Liver (tissue), 8 donors: ENCODE measurements at regions not wholly inside any gene's neighbourhood (a gene's known extent, or its start where the extent isn't known, plus 50 kb on each side); places are given as distances from the start of the nearest gene placed in this dataset.

ENCODE experiments used
- DNase-seq: peaks from one replicate; pipeline ENCODE4 v3.0.0-alpha.2; 2017; ENCODE audit warnings: low spot score
- H3K27ac ChIP-seq, 2 donors: one replicate each; pipeline ENCODE4 v1.7.0; 2013; ENCODE audit warnings: inconsistent platforms in 2 of 2, low read length in 2 of 2, control low read depth in 1 of 2, low read depth in 1 of 2, mild to moderate bottlenecking in 1 of 2
- H3K27me3 ChIP-seq, 4 donors: one replicate each; pipeline versions ENCODE4 v1.6.1 to v1.7.0; 2013; ENCODE audit warnings: low read length in 3 of 4, inconsistent platforms in 1 of 4, mild to moderate bottlenecking in 1 of 4, moderate library complexity in 1 of 4; ENCODE audit not compliant: control insufficient read depth in 4 of 4, insufficient read depth in 4 of 4
- H3K36me3 ChIP-seq, 4 donors: one replicate each; pipeline versions ENCODE4 v1.6.1 to v1.7.0; 2013; ENCODE audit warnings: low read length in 3 of 4, mild to moderate bottlenecking in 3 of 4, low read depth in 1 of 4, moderate library complexity in 1 of 4; ENCODE audit not compliant: control insufficient read depth in 4 of 4, insufficient read depth in 3 of 4
- H3K4me1 ChIP-seq, 4 donors: one replicate each; pipeline versions ENCODE4 v1.6.1 to v1.7.0; 2013; ENCODE audit warnings: low read length in 3 of 4, mild to moderate bottlenecking in 3 of 4, moderate library complexity in 1 of 4; ENCODE audit not compliant: control insufficient read depth in 4 of 4, insufficient read depth in 4 of 4
- H3K4me3 ChIP-seq, 3 donors: one replicate each; pipeline versions ENCODE4 v1.6.1 to v1.7.0; 2013; ENCODE audit warnings: low read length in 3 of 3, control low read depth in 1 of 3, low read depth in 1 of 3, mild to moderate bottlenecking in 1 of 3
- H3K9ac ChIP-seq, 2 donors: one replicate each; pipeline ENCODE4 v1.7.0; 2013; ENCODE audit warnings: low read length in 2 of 2, mild to moderate bottlenecking in 2 of 2, moderate library complexity in 2 of 2, control low read depth in 1 of 2, low read depth in 1 of 2
- H3K9me3 ChIP-seq, 4 donors: one replicate each; pipeline versions ENCODE4 v1.6.1 to v1.7.0; 2013; ENCODE audit warnings: low read length in 3 of 4; ENCODE audit not compliant: control insufficient read depth in 4 of 4
- CTCF ChIP-seq: fragments of 150-350 bp; IDR thresholded peaks from 2 replicates; pipeline ENCODE4 v1.5.1; 2017; ENCODE audit warnings: improper control_type of control experiment, low read depth, low read length; ENCODE audit not compliant: missing input control
- GABPA ChIP-seq, 2 donors: IDR thresholded peaks in 1 of 2; conservative IDR thresholded peaks in 1 of 2; 2 replicates each; pipeline ENCODE4 v1.6.1; 2016; ENCODE audit warnings: antibody characterized with exemption in 2 of 2, mild to moderate bottlenecking in 1 of 2, moderate library complexity in 1 of 2
- HNF4G ChIP-seq: IDR thresholded peaks from 2 replicates; pipeline ENCODE4 v1.6.1; 2016; ENCODE audit warnings: antibody characterized with exemption
- JUND ChIP-seq, 2 donors: IDR thresholded peaks; 2 replicates each; pipeline ENCODE4 v1.6.1; 2016; ENCODE audit warnings: antibody characterized with exemption in 2 of 2
- MAX ChIP-seq: IDR thresholded peaks from 2 replicates; pipeline ENCODE4 v1.6.1; 2016; ENCODE audit warnings: antibody characterized with exemption
- RAD21 ChIP-seq, 2 donors: IDR thresholded peaks; 2 replicates each; pipeline ENCODE4 v1.6.1; 2016; ENCODE audit warnings: antibody characterized with exemption in 2 of 2, mild to moderate bottlenecking in 2 of 2
- RXRA ChIP-seq, 2 donors: IDR thresholded peaks; 2 replicates each; pipeline ENCODE4 v1.6.1; 2017 to 2018; ENCODE audit warnings: antibody characterized with exemption in 2 of 2, mild to moderate bottlenecking in 1 of 2
- SP1 ChIP-seq: IDR thresholded peaks from 2 replicates; pipeline ENCODE4 v1.6.1; 2018; ENCODE audit warnings: antibody characterized with exemption, mild to moderate bottlenecking
- TAF1 ChIP-seq: conservative IDR thresholded peaks from 2 replicates; pipeline ENCODE4 v1.6.1; 2016; ENCODE audit warnings: antibody characterized with exemption, mild to moderate bottlenecking
- YY1 ChIP-seq: IDR thresholded peaks from 2 replicates; pipeline ENCODE4 v1.6.1; 2016; ENCODE audit warnings: antibody characterized with exemption, mild to moderate bottlenecking
- WGBS: extraction: QIAGEN DNeasy Blood & Tissue Kit; methylation state at CpG from one replicate; pipeline ENCODE4 v1.1.7; 2013; 5-methylcytosine and 5-hydroxymethylcytosine counted together
- TF ChIP-seq, protein P1 (sequence below): IDR thresholded peaks from 2 replicates; pipeline ENCODE4 v1.6.1; 2016; ENCODE audit warnings: antibody characterized with exemption
- TF ChIP-seq, protein P2 (sequence below): IDR thresholded peaks from 2 replicates; pipeline ENCODE4 v1.6.1; 2016; ENCODE audit warnings: antibody characterized with exemption
- donor health status: healthy.
- donor health status: healthy.
- donor health status: healthy.
- donor health status: healthy.
- donor health status: healthy.

GRCh38 chr17:79340333-79341221, 266.0 kb downstream of the ENGASE start:
- no peak overlapping the region for H3K27ac ChIP-seq
- H3K27me3 ChIP-seq: peaks cover 0 to 4% (median 1%) of the 10 kb centered on the region in 4 donors
- WGBS: 69% methylated on average over 12 of the region's 12 CpGs

GRCh38 chr17:79339321-79339720, 264.7 kb downstream of the ENGASE start:
- Histone ChIP-seq H3K9ac (no peak overlapping the region), H3K27ac (no peak overlapping the region), H3K9me3 (no peaks in the 10 kb centered on the region), H3K4me1 (no peaks in the 10 kb centered on the region), H3K27me3 (peaks cover 0 to 4% (median 1%) of the 10 kb centered on the region in 4 donors), H3K36me3 (no peaks in the 10 kb centered on the region), H3K4me3 (no peak overlapping the region)
- TF ChIP-seq RXRA (IDR thresholded peaks at IDR 0.05) (no peak), RAD21 (IDR thresholded peaks at IDR 0.05) (no peak), YY1 (no peak), CTCF (no peak)
- DNase-seq: no peak
- WGBS: 69% methylated on average over 7 of the region's 7 CpGs

More at GRCh38 chr17:79340333-79341221, 266.0 kb downstream of the ENGASE start:
- TF ChIP-seq TAF1 (no peak), MAX (no peak), SP1 (no peak), YY1 (no peak), GABPA (IDR thresholded peaks at IDR 0.05 in 1 of 2, conservative IDR thresholded peaks at IDR 0.05 in 1 of 2) (no peak)
- TF ChIP-seq, protein P1, sequence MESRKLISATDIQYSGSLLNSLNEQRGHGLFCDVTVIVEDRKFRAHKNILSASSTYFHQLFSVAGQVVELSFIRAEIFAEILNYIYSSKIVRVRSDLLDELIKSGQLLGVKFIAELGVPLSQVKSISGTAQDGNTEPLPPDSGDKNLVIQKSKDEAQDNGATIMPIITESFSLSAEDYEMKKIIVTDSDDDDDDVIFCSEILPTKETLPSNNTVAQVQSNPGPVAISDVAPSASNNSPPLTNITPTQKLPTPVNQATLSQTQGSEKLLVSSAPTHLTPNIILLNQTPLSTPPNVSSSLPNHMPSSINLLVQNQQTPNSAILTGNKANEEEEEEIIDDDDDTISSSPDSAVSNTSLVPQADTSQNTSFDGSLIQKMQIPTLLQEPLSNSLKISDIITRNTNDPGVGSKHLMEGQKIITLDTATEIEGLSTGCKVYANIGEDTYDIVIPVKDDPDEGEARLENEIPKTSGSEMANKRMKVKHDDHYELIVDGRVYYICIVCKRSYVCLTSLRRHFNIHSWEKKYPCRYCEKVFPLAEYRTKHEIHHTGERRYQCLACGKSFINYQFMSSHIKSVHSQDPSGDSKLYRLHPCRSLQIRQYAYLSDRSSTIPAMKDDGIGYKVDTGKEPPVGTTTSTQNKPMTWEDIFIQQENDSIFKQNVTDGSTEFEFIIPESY: no peak
- Histone ChIP-seq H3K9me3 (no peaks in the 10 kb centered on the region), H3K36me3 (no peaks in the 10 kb centered on the region), H3K4me3 (no peak overlapping the region), H3K4me1 (no peaks in the 10 kb centered on the region), H3K9ac (no peak overlapping the region)
- DNase-seq: no peak

DNA sequence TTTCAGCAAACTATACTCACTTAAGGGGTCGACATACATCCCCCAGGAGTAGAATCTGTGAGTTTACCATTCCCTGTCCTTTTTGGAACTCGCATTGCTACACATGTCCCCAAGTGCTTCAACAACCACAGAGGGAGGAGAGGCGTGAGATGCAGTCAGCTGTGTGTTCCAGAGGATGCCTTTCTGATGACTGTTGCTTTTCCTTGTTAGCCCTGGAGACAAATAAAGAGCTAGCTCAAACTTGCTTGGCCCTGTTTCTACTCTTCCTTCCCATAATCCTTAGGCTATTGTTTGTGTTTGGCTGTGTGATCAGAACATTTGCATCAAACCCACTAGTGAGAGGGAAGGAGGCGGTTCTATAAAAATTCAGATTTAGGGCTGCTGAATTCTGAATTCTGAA, 264.0 kb downstream of the ENGASE start:
- no peak for DNase-seq
- Histone ChIP-seq H3K9me3 (no peaks in the 10 kb centered on the region), H3K36me3 (no peaks in the 10 kb centered on the region), H3K9ac (no peak overlapping the region), H3K27ac (no peak overlapping the region), H3K27me3 (peaks cover 0 to 4% (median 1%) of the 10 kb centered on the region in 4 donors), H3K4me1 (no peaks in the 10 kb centered on the region), H3K4me3 (no peak overlapping the region)
- 53% methylated on average over 4 of the region's 4 CpGs for WGBS
- TF ChIP-seq CTCF (no peak), JUND (IDR thresholded peaks at IDR 0.05) (no peak), RXRA (IDR thresholded peaks at IDR 0.05) (no peak), MAX (no peak), TAF1 (no peak), HNF4G (no peak)
- TF ChIP-seq, protein P1: no peak
- TF ChIP-seq, protein P2, sequence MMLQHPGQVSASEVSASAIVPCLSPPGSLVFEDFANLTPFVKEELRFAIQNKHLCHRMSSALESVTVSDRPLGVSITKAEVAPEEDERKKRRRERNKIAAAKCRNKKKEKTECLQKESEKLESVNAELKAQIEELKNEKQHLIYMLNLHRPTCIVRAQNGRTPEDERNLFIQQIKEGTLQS: no peak
